ENCODE measurements at regions not wholly inside any gene's neighbourhood (a gene's known extent, or its start where the extent isn't known, plus 50 kb on each side); places are given as distances from the start of the nearest gene placed in this dataset.

DNA sequence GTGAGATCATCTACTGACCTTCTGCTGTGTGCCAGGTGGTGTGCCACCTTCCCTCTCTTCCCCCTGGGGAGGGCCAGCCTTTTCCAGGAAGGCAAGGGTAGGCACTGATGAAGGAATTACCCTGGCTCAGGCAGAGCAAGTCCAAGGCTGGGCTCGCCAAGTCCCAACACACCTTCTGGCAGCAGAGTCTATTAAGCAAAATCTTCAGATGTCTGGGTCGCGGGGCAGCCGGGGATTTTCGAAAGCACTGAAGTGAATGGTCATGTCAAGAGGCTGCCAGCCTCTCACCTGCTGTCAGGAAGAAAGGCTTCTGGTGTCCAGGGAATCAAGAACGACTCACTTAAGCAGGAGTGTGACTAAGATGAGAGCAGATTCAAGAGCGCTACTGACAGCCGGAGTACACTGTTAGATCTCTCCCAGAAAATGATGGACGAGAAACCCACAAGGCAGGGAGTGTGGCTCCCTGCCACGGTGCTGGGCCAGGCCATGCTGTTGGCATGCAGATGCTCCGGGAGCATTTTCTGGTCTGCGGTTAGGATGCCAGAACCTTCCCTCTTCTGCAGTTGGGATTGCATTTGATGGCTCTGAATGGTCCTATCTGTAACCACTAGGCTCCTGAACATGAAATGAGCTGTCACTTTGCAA is 479.8 kb downstream of the SHQ1 start:
- no peak overlapping the region for H3K4me3 ChIP-seq (ENCODE audit: low read depth, low read length)
- TF ChIP-seq, protein P1, sequence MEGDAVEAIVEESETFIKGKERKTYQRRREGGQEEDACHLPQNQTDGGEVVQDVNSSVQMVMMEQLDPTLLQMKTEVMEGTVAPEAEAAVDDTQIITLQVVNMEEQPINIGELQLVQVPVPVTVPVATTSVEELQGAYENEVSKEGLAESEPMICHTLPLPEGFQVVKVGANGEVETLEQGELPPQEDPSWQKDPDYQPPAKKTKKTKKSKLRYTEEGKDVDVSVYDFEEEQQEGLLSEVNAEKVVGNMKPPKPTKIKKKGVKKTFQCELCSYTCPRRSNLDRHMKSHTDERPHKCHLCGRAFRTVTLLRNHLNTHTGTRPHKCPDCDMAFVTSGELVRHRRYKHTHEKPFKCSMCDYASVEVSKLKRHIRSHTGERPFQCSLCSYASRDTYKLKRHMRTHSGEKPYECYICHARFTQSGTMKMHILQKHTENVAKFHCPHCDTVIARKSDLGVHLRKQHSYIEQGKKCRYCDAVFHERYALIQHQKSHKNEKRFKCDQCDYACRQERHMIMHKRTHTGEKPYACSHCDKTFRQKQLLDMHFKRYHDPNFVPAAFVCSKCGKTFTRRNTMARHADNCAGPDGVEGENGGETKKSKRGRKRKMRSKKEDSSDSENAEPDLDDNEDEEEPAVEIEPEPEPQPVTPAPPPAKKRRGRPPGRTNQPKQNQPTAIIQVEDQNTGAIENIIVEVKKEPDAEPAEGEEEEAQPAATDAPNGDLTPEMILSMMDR (conservative IDR thresholded peaks at IDR 0.05; ENCODE audit: low read depth, low read length) = no peak
- no peak for DNase-seq (ENCODE audit: low read depth)

DNA sequence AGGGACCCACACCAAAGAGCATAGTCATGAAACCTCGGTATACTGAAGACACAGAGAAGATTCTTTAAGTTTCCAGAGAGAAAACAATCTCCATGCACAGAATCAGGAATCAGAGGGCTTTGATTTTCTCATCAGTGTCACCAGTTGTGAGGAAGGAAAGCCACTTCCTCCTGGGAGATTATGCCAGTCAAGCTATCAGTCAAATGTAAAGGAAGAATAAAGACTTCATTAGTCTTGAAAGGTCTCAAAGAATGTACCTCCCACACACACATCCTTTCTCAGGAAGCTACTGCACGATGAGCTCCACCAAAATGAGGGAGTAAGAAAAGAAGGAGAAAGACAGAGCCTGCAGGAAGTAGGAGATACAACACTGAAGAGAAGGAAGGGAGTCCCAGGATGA is 486.3 kb downstream of the SHQ1 start:
- H3K4me3 ChIP-seq (ENCODE audit: low read depth, low read length) = no peak overlapping the region
- no peak for DNase-seq (ENCODE audit: low read depth)
- TF ChIP-seq, protein P1 (conservative IDR thresholded peaks at IDR 0.05; ENCODE audit: low read depth, low read length) = no peak

DNA sequence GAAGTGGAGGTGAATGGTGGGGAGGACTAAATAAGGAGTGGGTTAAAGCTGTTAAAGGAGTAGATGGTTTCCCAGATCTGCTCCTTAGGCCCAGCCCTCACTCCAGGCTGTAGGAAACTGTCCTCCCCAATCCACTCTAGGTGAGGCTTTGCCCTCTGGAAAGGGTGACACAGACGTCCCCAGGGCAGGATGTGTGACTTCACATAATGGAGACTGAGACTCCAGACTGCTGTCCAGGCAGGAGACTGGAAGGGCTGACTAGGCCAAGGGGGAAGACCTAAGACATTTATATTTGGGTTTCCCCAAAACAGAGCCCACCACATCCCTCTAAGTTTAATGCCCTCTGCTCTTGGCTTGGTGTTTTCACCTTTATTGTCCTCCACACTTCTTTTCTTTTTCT is 488.5 kb downstream of the SHQ1 start:
- no peak overlapping the region for H3K4me3 ChIP-seq (ENCODE audit: low read depth, low read length)
- TF ChIP-seq, protein P1 (conservative IDR thresholded peaks at IDR 0.05; ENCODE audit: low read depth, low read length) = no peak
- no peak for DNase-seq (ENCODE audit: low read depth)

DNA sequence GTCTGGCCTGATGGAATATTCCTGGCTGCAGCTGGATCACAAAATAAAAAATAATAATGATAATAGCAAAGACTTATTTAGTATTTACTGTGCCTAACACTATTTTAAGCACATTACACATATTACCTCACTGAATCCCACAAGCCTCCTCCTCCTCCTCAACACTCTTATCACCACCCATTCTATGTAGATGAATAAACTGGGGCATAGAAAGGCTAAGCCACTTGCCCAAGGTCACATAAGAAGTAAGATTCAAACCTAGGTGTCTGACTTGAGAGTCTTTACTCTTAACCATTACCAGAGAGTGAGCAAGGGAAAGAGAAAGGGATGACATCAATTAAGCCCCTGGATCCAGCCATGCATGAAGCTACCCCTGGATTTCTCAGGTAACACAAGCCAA is 493.1 kb downstream of the SHQ1 start:
- no peak for DNase-seq (ENCODE audit: low read depth)
- TF ChIP-seq, protein P1 (conservative IDR thresholded peaks at IDR 0.05; ENCODE audit: low read depth, low read length) = no peak
- no peak overlapping the region for H3K4me3 ChIP-seq (ENCODE audit: low read depth, low read length)

DNA sequence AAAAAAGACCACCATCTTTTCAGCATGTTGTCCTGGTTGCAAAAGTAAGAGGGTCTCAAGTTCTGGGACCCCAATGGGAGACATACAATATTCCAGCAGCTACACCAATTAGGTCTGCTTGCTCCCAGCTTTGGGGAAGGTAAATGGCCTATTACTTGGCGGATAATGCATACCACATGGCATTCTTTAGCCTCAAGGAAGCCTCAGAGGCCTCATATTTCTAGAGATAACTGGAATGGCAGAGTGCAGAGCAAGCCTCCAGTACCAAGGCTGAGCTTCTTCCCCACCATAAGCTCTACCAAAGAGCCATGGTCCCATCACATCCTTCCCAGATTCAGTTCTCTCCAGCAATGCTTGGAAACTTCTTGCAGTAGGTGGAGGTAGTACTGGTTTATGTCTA is 493.8 kb downstream of the SHQ1 start:
- no peak overlapping the region for H3K4me3 ChIP-seq (ENCODE audit: low read depth, low read length)
- DNase-seq (ENCODE audit: low read depth) = no peak
- TF ChIP-seq, protein P1 (conservative IDR thresholded peaks at IDR 0.05; ENCODE audit: low read depth, low read length) = no peak

DNA sequence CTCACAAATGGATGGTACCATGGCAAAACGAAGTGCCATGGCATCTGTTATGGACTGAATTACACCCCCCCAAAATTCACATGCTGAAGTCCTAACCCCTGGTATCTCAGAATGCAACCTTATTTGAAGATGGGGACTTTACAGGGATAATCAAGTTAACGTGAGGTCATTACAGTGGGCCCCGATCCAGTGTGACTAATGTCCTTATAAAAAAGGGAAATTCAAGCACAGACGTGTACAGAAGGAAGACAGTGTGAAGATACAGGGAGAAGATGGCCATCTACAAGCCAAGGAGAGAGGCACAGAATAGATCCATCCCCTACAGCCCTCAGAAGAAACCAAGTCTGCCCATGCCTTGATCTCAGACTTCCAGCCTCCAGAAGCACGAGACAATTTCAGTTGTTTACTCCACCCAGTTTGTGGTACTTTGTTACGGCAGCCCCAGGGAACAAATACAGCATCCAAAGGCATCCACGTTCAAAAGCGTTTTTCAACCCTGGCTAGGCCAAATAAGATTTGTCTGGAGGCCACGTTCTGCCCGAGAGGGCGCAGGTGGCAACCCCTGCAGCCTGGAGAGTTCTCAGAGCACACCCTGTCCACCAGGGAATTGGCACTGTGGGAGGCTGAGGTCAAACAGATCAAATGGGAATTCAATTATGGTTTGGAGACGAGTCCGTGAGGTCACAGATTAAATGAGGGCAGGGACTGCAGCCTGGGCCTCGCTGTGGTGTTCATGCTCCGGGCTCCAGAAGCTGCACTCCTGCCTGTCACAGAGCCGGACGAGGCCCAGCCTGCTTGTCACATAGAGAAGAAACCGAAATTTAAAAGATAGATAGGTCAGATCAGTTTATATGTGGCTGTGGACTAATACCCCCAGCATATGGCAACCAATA is 494.8 kb downstream of the SHQ1 start:
- DNase-seq (ENCODE audit: low read depth) = no peak
- TF ChIP-seq, protein P1 (conservative IDR thresholded peaks at IDR 0.05; ENCODE audit: low read depth, low read length) = no peak
- no peak overlapping the region for H3K4me3 ChIP-seq (ENCODE audit: low read depth, low read length)

All from choroid plexus epithelial cell (primary cell).